GM18870 (cell line): ENCODE measurements at regions not wholly inside any gene's neighbourhood (a gene's known extent, or its start where the extent isn't known, plus 50 kb on each side); places are given as distances from the start of the nearest gene placed in this dataset.

Source experiments
- ATAC-seq: cut with Tn5 transposase; IDR thresholded peaks from one replicate; pipeline ENCODE4 v1.9.1; 2021; ENCODE audit warnings: moderate library complexity; ENCODE audit not compliant: unreplicated experiment

GRCh38 chr2:71277536-71278103, 50.7 kb upstream of the PAIP2B start:
- ATAC-seq, result no peak

- no peak for ATAC-seq
Observed at GRCh38 chr2:71277147-71277475, 50.2 kb upstream of the PAIP2B start.

- peak; percentile 79 for ATAC-seq
Observed at GRCh38 chr2:71276311-71277146, 49.6 kb upstream of the PAIP2B start.
